ENCODE measurements at regions not wholly inside any gene's neighbourhood (a gene's known extent, or its start where the extent isn't known, plus 50 kb on each side); places are given as distances from the start of the nearest gene placed in this dataset.

- TF ChIP-seq MAX (IDR thresholded peaks at IDR 0.05) (no peak), EP300 (IDR thresholded peaks at IDR 0.05) (no peak), PHF8 (IDR thresholded peaks at IDR 0.05; ENCODE audit: borderline replicate concordance, low read depth) (no peak), POLR2A (IDR thresholded peaks at IDR 0.05; ENCODE audit: low read length) (no peak), ZC3H11A (IDR thresholded peaks at IDR 0.05) (no peak), RCOR1 (IDR thresholded peaks at IDR 0.05; ENCODE audit: low read depth, low read length) (no peak), MAFK (IDR thresholded peaks at IDR 0.05; ENCODE audit: partially characterized antibody) (no peak), CHD2 (IDR thresholded peaks at IDR 0.05; ENCODE audit: low read length, partially characterized antibody) (no peak), CTCF (IDR thresholded peaks at IDR 0.05) (no peak), MAZ (IDR thresholded peaks at IDR 0.05; ENCODE audit: borderline replicate concordance, low read depth, low read length) (no peak), RNF2 (IDR thresholded peaks at IDR 0.05; ENCODE audit: borderline replicate concordance, low read depth) (no peak), RARB (CRISPR knock-in tag; IDR thresholded peaks at IDR 0.05) (no peak), NFE2L2 (conservative IDR thresholded peaks at IDR 0.05; ENCODE audit: low read length) (no peak)
These were observed 366.2 kb upstream of the MON1B start for GRCh38 chr16:76824791-76825190.

All from A549 (cell line).